Neuronal stem cell (in vitro differentiated cells): ENCODE measurements at regions not wholly inside any gene's neighbourhood (a gene's known extent, or its start where the extent isn't known, plus 50 kb on each side); places are given as distances from the start of the nearest gene placed in this dataset.

Experiments
- DNase-seq: peaks from one replicate; pipeline ENCODE4 v3.0.0-alpha.2; 2013; ENCODE audit warnings: low spot score
- H2AFZ ChIP-seq: one replicate; pipeline ENCODE4 v1.6.1; 2013; ENCODE audit warnings: mild to moderate bottlenecking, low read length, inconsistent platforms
- H2AK5ac ChIP-seq: 2 replicates; pipeline ENCODE4 v1.6.1; 2013; ENCODE audit warnings: low read depth, mild to moderate bottlenecking, inconsistent platforms, low read length, moderate library complexity, mixed read lengths
- H2BK120ac ChIP-seq: 2 replicates; pipeline ENCODE4 v1.6.1; 2013; ENCODE audit warnings: low read depth, mild to moderate bottlenecking, inconsistent platforms, low read length, moderate library complexity, mixed read lengths
- H2BK12ac ChIP-seq: one replicate; pipeline ENCODE4 v1.6.1; 2013; ENCODE audit warnings: low read length, inconsistent platforms
- H2BK15ac ChIP-seq: 2 replicates; pipeline ENCODE4 v1.6.1; 2013; ENCODE audit warnings: mild to moderate bottlenecking, low read length, inconsistent platforms, mixed read lengths
- H2BK5ac ChIP-seq: one replicate; pipeline ENCODE4 v1.6.1; 2013; ENCODE audit warnings: inconsistent platforms, mild to moderate bottlenecking, low read length, moderate library complexity
- H3K14ac ChIP-seq: one replicate; pipeline ENCODE4 v1.6.1; 2013; ENCODE audit warnings: low read length, inconsistent platforms
- H3K18ac ChIP-seq: 2 replicates; pipeline ENCODE4 v1.6.1; 2013; ENCODE audit warnings: low read length, inconsistent platforms
- H3K23ac ChIP-seq: 2 replicates; pipeline ENCODE4 v1.6.1; 2013; ENCODE audit warnings: low read depth, mild to moderate bottlenecking, mixed read lengths, low read length, inconsistent platforms; ENCODE audit not compliant: poor library complexity
- H3K27ac ChIP-seq: replicated peaks from 3 replicates; pipeline ENCODE4 v1.5.1; 2013; ENCODE audit warnings: low read length, inconsistent platforms
- H3K27me3 ChIP-seq, 3 experiments: 2 replicates each; pipeline ENCODE4 v1.6.1; 2013; ENCODE audit warnings: low read length in 3 of 3, mild to moderate bottlenecking in 2 of 3, inconsistent platforms in 1 of 3, low read depth in 1 of 3, mixed read lengths in 1 of 3, moderate library complexity in 1 of 3; ENCODE audit not compliant: control insufficient read depth in 3 of 3, insufficient read depth in 3 of 3
- H3K36me3 ChIP-seq, 2 donors: replicated peaks in 1 of 2; 2 replicates each; pipeline ENCODE4 v1.6.1; 2013; ENCODE audit warnings: low read length in 2 of 2; ENCODE audit not compliant: control insufficient read depth in 2 of 2, insufficient read depth in 2 of 2
- H3K4ac ChIP-seq: 2 replicates; pipeline ENCODE4 v1.6.1; 2013; ENCODE audit warnings: inconsistent platforms, mild to moderate bottlenecking, low read length, moderate library complexity
- H3K4me1 ChIP-seq, 2 donors: 1 replicate in 1 of 2; 2 replicates in 1 of 2; pipeline ENCODE4 v1.6.1; 2013; ENCODE audit warnings: low read length in 2 of 2, low read depth in 1 of 2; ENCODE audit not compliant: control insufficient read depth in 2 of 2, insufficient read depth in 1 of 2
- H3K4me2 ChIP-seq: one replicate; pipeline ENCODE4 v1.6.1; 2013; ENCODE audit warnings: mild to moderate bottlenecking, low read length, inconsistent platforms; ENCODE audit not compliant: insufficient read depth, poor library complexity, severe bottlenecking
- H3K4me3 ChIP-seq, 2 donors: 2 replicates each; pipeline ENCODE4 v1.5.1; 2013; ENCODE audit warnings: low read length in 2 of 2, mild to moderate bottlenecking in 2 of 2, inconsistent platforms in 1 of 2, moderate library complexity in 1 of 2
- H3K79me1 ChIP-seq: one replicate; pipeline ENCODE4 v1.6.1; 2013; ENCODE audit warnings: low read depth, mild to moderate bottlenecking, inconsistent platforms, low read length, moderate library complexity
- H3K9ac ChIP-seq: one replicate; pipeline ENCODE4 v1.6.1; 2013; ENCODE audit warnings: mild to moderate bottlenecking, low read depth, low read length, inconsistent platforms; ENCODE audit not compliant: poor library complexity
- H3K9me3 ChIP-seq, 2 donors: replicated peaks in 1 of 2; 2 replicates each; pipeline versions ENCODE3 to v1.6.1; 2013; ENCODE audit warnings: low read length in 2 of 2, mild to moderate bottlenecking in 2 of 2, inconsistent platforms in 1 of 2, low read depth in 1 of 2, mixed read lengths in 1 of 2, moderate library complexity in 1 of 2; ENCODE audit not compliant: control insufficient read depth in 2 of 2, insufficient read depth in 1 of 2
- H4K8ac ChIP-seq: one replicate; pipeline ENCODE4 v1.6.1; 2013; ENCODE audit warnings: low read depth, mild to moderate bottlenecking, inconsistent platforms, low read length, moderate library complexity
- H4K91ac ChIP-seq: one replicate; pipeline ENCODE4 v1.6.1; 2013; ENCODE audit warnings: low read length, low read depth, mild to moderate bottlenecking, inconsistent platforms; ENCODE audit not compliant: poor library complexity
- WGBS, 2 donors: extraction: QIAGEN DNeasy Blood & Tissue Kit; methylation state at CpG; one replicate each; pipeline ENCODE4 v1.1.7; 2013; ENCODE audit warnings: missing lambda C conversion rate in 2 of 2, mixed read lengths in 1 of 2; ENCODE audit not compliant: insufficient read length in 2 of 2, insufficient replicate concordance in 1 of 2; ENCODE audit errors: extremely low coverage in 2 of 2; 5-methylcytosine and 5-hydroxymethylcytosine counted together

GRCh38 chrX:138931212-138931611 is 219.7 kb upstream of the FGF13 start:
- no CpG with 5 or more reads among the region's 2 CpGs for WGBS, 2 donors
- no peak overlapping the region for H3K9ac ChIP-seq
- H2BK12ac ChIP-seq = no peak overlapping the region
- no peak overlapping the region for H3K4me3 ChIP-seq
- H3K14ac ChIP-seq = no peak overlapping the region
- no peak overlapping the region for H2AK5ac ChIP-seq
- H3K9me3 ChIP-seq = no peaks in the 10 kb centered on the region
- H4K91ac ChIP-seq = no peak overlapping the region
- H3K27ac ChIP-seq = no peak overlapping the region
- H2AFZ ChIP-seq = no peak overlapping the region
- H3K79me1 ChIP-seq = no peaks in the 10 kb centered on the region
- H2BK5ac ChIP-seq = no peak overlapping the region
- no peak overlapping the region for H3K18ac ChIP-seq
- no peak overlapping the region for H3K23ac ChIP-seq
- no peaks in the 10 kb centered on the region for H3K27me3 ChIP-seq
- no peak overlapping the region for H3K4ac ChIP-seq
- H2BK15ac ChIP-seq = no peak overlapping the region
- H3K4me1 ChIP-seq = peaks cover 0 to 5% of the 10 kb centered on the region in 2 donors
- no peak overlapping the region for H2BK120ac ChIP-seq
- no peak overlapping the region for H4K8ac ChIP-seq
- no peak overlapping the region for H3K4me2 ChIP-seq
- no peak for DNase-seq
- H3K36me3 ChIP-seq = no peaks in the 10 kb centered on the region

GRCh38 chrX:138930583-138930945 is 219.0 kb upstream of the FGF13 start:
- Histone ChIP-seq H3K4me2 (no peak overlapping the region), H2BK15ac (no peak overlapping the region), H2BK120ac (no peak overlapping the region), H3K27me3 (no peaks in the 10 kb centered on the region), H2BK5ac (no peak overlapping the region), H3K36me3 (no peaks in the 10 kb centered on the region), H3K14ac (no peak overlapping the region), H2AK5ac (no peak overlapping the region), H4K91ac (no peak overlapping the region), H3K4me1 (peaks cover 0 to 5% of the 10 kb centered on the region in 2 donors), H2AFZ (no peak overlapping the region), H3K23ac (no peak overlapping the region), H2BK12ac (no peak overlapping the region), H3K18ac (no peak overlapping the region), H3K4me3 (no peak overlapping the region), H3K9me3 (no peaks in the 10 kb centered on the region), H3K27ac (no peak overlapping the region), H4K8ac (no peak overlapping the region), H3K4ac (no peak overlapping the region), H3K9ac (no peak overlapping the region), H3K79me1 (no peaks in the 10 kb centered on the region)
- no peak for DNase-seq
- no CpG with 5 or more reads among the region's 4 CpGs for WGBS, 2 donors

- H3K23ac ChIP-seq = no peak overlapping the region
- H2BK5ac ChIP-seq = no peak overlapping the region
- H3K9me3 ChIP-seq = no peaks in the 10 kb centered on the region
- no peak overlapping the region for H3K14ac ChIP-seq
- no peak overlapping the region for H3K18ac ChIP-seq
- H2AK5ac ChIP-seq = no peak overlapping the region
- H3K4me2 ChIP-seq = no peak overlapping the region
- no peak for DNase-seq
- no peak overlapping the region for H4K8ac ChIP-seq
- H3K27ac ChIP-seq = no peak overlapping the region
- H2BK12ac ChIP-seq = no peak overlapping the region
- no CpG with 5 or more reads among the region's 4 CpGs for WGBS, 2 donors
- H3K4ac ChIP-seq = no peak overlapping the region
- no peaks in the 10 kb centered on the region for H3K79me1 ChIP-seq
- H3K4me1 ChIP-seq = peaks cover 0 to 5% of the 10 kb centered on the region in 2 donors
- no peak overlapping the region for H3K4me3 ChIP-seq
- no peak overlapping the region for H3K9ac ChIP-seq
- no peak overlapping the region for H2BK15ac ChIP-seq
- no peaks in the 10 kb centered on the region for H3K27me3 ChIP-seq
- no peak overlapping the region for H2AFZ ChIP-seq
- H3K36me3 ChIP-seq = no peaks in the 10 kb centered on the region
- H2BK120ac ChIP-seq = no peak overlapping the region
- H4K91ac ChIP-seq = no peak overlapping the region
These were observed 218.5 kb upstream of the FGF13 start for GRCh38 chrX:138929926-138930582.

GRCh38 chrX:138928737-138929459 is 217.4 kb upstream of the FGF13 start:
- Histone ChIP-seq H2BK5ac (no peak overlapping the region), H3K4me2 (no peak overlapping the region), H3K27me3 (no peaks in the 10 kb centered on the region), H2BK120ac (no peak overlapping the region), H4K8ac (no peak overlapping the region), H4K91ac (no peak overlapping the region), H3K9ac (no peak overlapping the region), H3K18ac (no peak overlapping the region), H3K4me3 (no peak overlapping the region), H2AK5ac (no peak overlapping the region), H3K4ac (no peak overlapping the region), H3K79me1 (no peaks in the 10 kb centered on the region), H3K9me3 (no peaks in the 10 kb centered on the region), H3K4me1 (peaks cover 0 to 5% of the 10 kb centered on the region in 2 donors), H3K27ac (no peak overlapping the region), H2AFZ (no peak overlapping the region), H2BK12ac (no peak overlapping the region), H3K36me3 (no peaks in the 10 kb centered on the region), H3K14ac (no peak overlapping the region), H3K23ac (no peak overlapping the region), H2BK15ac (no peak overlapping the region)
- DNase-seq = no peak
- WGBS, 2 donors = no CpG with 5 or more reads among the region's 1 CpG
